ENCODE measurements at regions not wholly inside any gene's neighbourhood (a gene's known extent, or its start where the extent isn't known, plus 50 kb on each side); places are given as distances from the start of the nearest gene placed in this dataset.

DNA sequence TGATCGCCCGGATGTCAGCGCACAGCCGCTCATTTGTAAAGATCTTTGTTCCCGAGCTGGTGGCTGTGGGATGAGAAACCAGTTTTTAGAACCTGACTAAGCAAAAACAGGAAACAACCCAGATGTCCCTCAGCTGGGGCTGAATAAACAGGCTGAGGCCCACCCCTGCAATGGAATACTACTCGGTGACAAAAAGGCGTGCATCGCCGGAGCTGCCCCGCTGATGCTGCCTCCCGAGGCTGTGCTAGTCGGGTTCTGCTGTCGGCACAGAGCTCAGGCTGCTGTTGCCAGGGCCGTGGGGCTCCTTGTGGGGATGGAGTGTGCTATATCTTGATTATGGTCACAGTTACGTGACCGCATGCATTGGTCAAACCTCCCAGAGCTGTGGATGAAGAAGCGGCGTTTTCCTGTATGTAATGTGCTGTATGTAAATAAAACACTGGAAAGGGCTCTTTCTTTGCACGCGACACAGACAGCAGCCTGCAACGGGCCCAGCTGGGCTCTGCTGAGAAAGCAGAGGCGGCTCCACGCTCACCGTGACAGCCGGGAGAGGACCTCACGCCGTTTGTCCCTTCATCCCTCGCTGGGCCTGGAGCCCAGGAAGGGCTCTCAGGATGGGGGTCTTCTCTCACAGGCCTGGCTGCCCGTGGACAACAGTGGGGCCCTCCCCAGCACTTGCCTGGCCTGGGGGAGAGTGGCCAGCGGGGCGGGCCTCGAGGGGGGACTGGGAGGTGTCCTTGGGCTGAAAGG lies 51.5 kb upstream of the RNU6ATAC start:
- Histone ChIP-seq H4K20me1 (ENCODE audit: insufficient read depth, poor library complexity, severe bottlenecking) (no peaks in the 10 kb centered on the region), H3K79me2 (no peaks in the 10 kb centered on the region), H2AFZ (no peak overlapping the region), H3K4me2 (peak overlapping the region; percentile 56), H3K9me2 (replicated peaks; ENCODE audit: insufficient read depth) (no peaks in the 10 kb centered on the region), H3K9me3 (ENCODE audit: low read depth) (no peaks in the 10 kb centered on the region), H3K27me3 (no peaks in the 10 kb centered on the region), H3K36me3 (replicated peaks; ENCODE audit: insufficient read depth, low read depth) (no peaks in the 10 kb centered on the region), H3K27ac (peak overlapping the region; percentile 94), H3K4me1 (ENCODE audit: insufficient read depth) (peaks cover 33% of the 10 kb centered on the region), H3K4me3 (no peak overlapping the region)
- 52% methylated on average over 32 of the region's 32 CpGs for WGBS (ENCODE audit: low lambda C conversion rate, missing lambda C conversion rate)
- TF ChIP-seq EZH2phosphoT487 (IDR thresholded peaks at IDR 0.05; ENCODE audit: low read depth, severe bottlenecking, unreplicated experiment) (no peak), EZH2 (IDR thresholded peaks at IDR 0.05; ENCODE audit: borderline replicate concordance) (no peak)
- TF ChIP-seq, protein P1, sequence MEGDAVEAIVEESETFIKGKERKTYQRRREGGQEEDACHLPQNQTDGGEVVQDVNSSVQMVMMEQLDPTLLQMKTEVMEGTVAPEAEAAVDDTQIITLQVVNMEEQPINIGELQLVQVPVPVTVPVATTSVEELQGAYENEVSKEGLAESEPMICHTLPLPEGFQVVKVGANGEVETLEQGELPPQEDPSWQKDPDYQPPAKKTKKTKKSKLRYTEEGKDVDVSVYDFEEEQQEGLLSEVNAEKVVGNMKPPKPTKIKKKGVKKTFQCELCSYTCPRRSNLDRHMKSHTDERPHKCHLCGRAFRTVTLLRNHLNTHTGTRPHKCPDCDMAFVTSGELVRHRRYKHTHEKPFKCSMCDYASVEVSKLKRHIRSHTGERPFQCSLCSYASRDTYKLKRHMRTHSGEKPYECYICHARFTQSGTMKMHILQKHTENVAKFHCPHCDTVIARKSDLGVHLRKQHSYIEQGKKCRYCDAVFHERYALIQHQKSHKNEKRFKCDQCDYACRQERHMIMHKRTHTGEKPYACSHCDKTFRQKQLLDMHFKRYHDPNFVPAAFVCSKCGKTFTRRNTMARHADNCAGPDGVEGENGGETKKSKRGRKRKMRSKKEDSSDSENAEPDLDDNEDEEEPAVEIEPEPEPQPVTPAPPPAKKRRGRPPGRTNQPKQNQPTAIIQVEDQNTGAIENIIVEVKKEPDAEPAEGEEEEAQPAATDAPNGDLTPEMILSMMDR (IDR thresholded peaks at IDR 0.05; ENCODE audit: poor library complexity): no peak
- DNase-seq (ENCODE audit: low spot score): peak; percentile 69

DNA sequence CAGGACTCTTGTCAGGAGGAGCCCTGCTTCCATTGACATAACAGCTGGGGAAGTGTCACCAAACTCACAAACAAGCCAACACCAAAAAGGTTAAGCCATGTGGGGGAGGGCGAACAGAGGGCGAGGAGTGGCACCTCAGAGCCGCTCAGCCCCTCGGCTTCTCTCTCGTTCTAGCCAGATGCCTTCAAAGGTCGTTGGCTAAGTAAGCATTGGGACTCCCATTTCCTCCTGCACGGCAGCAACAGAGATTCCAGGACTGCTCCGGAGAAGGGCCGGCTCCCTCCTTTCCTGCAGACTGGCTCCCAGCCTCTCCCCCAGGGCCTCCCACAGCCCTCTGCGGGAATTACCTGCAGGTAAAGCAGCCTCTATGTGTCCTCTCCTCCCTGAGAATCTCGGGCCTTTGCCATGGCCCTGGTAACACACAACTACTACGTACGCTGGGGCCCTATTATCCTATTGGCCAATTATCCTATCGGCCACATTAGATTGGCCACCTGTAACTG lies 52.1 kb upstream of the RNU6ATAC start:
- H4K20me1 ChIP-seq (ENCODE audit: insufficient read depth, poor library complexity, severe bottlenecking): no peaks in the 10 kb centered on the region
- peak overlapping the region; percentile 94 for H3K27ac ChIP-seq
- no peak for DNase-seq (ENCODE audit: low spot score)
- H3K4me3 ChIP-seq: no peak overlapping the region
- no peak overlapping the region for H2AFZ ChIP-seq
- WGBS (ENCODE audit: low lambda C conversion rate, missing lambda C conversion rate): 57% methylated on average over 14 of the region's 14 CpGs
- H3K4me1 ChIP-seq (ENCODE audit: insufficient read depth): peaks cover 33% of the 10 kb centered on the region
- H3K79me2 ChIP-seq: no peaks in the 10 kb centered on the region
- TF ChIP-seq EZH2 (IDR thresholded peaks at IDR 0.05; ENCODE audit: borderline replicate concordance): no peak
- no peaks in the 10 kb centered on the region for H3K9me3 ChIP-seq (ENCODE audit: low read depth)
- H3K4me2 ChIP-seq: peak overlapping the region; percentile 56
- H3K27me3 ChIP-seq: no peaks in the 10 kb centered on the region
- H3K36me3 ChIP-seq (replicated peaks; ENCODE audit: insufficient read depth, low read depth): no peaks in the 10 kb centered on the region
- no peaks in the 10 kb centered on the region for H3K9me2 ChIP-seq (replicated peaks; ENCODE audit: insufficient read depth)

DNA sequence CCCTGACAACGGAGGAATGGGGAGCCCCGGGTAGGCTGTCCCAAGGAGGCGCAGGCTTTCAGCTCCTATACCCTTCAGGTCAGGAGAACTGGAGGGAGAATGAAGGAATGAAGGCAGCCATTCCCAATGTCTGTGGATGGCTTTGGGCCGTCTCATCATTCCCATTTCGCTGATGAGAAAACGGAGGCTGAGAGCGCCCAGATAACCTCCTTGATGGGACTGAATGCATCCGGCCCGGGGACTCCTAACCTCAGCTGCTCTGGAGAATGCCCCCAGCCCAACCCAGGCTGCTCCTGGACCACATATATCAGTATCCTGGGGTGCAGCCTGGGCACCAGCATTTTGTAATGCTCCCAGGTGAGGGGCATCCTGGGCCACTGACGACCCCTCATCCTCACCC lies 52.6 kb upstream of the RNU6ATAC start:
- Histone ChIP-seq H3K79me2 (no peaks in the 10 kb centered on the region), H3K4me1 (ENCODE audit: insufficient read depth) (peaks cover 33% of the 10 kb centered on the region), H3K4me2 (no peak overlapping the region), H2AFZ (no peak overlapping the region), H4K20me1 (ENCODE audit: insufficient read depth, poor library complexity, severe bottlenecking) (no peaks in the 10 kb centered on the region), H3K27me3 (no peaks in the 10 kb centered on the region), H3K27ac (peak overlapping the region; percentile 94), H3K4me3 (no peak overlapping the region), H3K9me2 (replicated peaks; ENCODE audit: insufficient read depth) (no peaks in the 10 kb centered on the region), H3K9me3 (ENCODE audit: low read depth) (no peaks in the 10 kb centered on the region), H3K36me3 (replicated peaks; ENCODE audit: insufficient read depth, low read depth) (no peaks in the 10 kb centered on the region)
- TF ChIP-seq, protein P1 (IDR thresholded peaks at IDR 0.05; ENCODE audit: poor library complexity): no peak
- TF ChIP-seq EZH2 (IDR thresholded peaks at IDR 0.05; ENCODE audit: borderline replicate concordance): no peak
- TF ChIP-seq EZH2phosphoT487 (IDR thresholded peaks at IDR 0.05; ENCODE audit: low read depth, severe bottlenecking, unreplicated experiment): no peak
- no peak for DNase-seq (ENCODE audit: low spot score)
- WGBS (ENCODE audit: low lambda C conversion rate, missing lambda C conversion rate): 91% methylated on average over 10 of the region's 10 CpGs

DNA sequence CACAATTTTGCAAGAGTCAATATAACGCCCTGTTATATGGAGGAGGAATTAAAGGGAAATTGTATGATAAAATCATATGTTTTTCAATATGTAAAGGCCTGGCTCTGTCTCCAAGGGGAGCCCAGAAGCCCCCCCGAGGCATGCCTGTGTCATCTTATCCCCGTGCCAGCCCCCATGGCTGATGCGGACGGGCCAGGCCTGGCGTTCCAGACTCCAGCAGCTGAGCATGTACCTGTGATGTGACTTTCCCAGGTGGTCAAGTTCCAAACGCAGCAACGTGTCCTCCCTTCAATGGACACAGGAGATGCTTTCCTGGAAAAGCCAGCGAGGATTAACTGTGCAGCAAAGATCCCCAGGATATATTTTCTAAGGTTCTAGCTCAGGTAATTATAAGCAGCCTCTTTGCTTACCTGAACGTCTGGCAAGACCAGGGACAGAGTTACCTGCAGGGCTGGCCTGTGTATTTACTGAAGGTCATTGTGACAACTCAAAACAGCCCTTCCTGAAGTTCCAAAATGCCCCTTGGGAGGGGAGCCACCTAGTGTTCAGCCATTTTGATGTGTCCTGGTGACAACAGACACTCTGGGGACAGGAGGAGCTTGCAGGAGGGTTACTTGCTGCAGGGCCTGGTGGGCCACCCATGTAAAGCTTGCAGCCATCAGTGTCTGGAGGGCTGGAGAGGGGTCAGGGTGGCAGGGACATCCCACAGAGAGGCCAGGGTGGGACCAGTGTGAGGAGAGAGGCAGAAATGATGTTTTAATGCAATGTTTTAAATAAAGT lies 53.3 kb upstream of the RNU6ATAC start:
- no peaks in the 10 kb centered on the region for H3K36me3 ChIP-seq (replicated peaks; ENCODE audit: insufficient read depth, low read depth)
- no peak overlapping the region for H2AFZ ChIP-seq
- H4K20me1 ChIP-seq (ENCODE audit: insufficient read depth, poor library complexity, severe bottlenecking): no peaks in the 10 kb centered on the region
- H3K4me1 ChIP-seq (ENCODE audit: insufficient read depth): peaks cover 33% of the 10 kb centered on the region
- no peak overlapping the region for H3K4me3 ChIP-seq
- no peak overlapping the region for H3K27ac ChIP-seq
- H3K79me2 ChIP-seq: no peaks in the 10 kb centered on the region
- no peaks in the 10 kb centered on the region for H3K27me3 ChIP-seq
- DNase-seq (ENCODE audit: low spot score): no peak
- H3K9me2 ChIP-seq (replicated peaks; ENCODE audit: insufficient read depth): no peaks in the 10 kb centered on the region
- 86% methylated on average over 10 of the region's 10 CpGs for WGBS (ENCODE audit: low lambda C conversion rate, missing lambda C conversion rate)
- TF ChIP-seq, protein P1 (IDR thresholded peaks at IDR 0.05; ENCODE audit: poor library complexity): peak; percentile 11
- TF ChIP-seq EZH2phosphoT487 (IDR thresholded peaks at IDR 0.05; ENCODE audit: low read depth, severe bottlenecking, unreplicated experiment): no peak
- H3K4me2 ChIP-seq: no peak overlapping the region
- no peaks in the 10 kb centered on the region for H3K9me3 ChIP-seq (ENCODE audit: low read depth)

Data from hepatocyte (in vitro differentiated cells).